Fibroblast of skin of back (primary cell): ENCODE measurements at regions not wholly inside any gene's neighbourhood (a gene's known extent, or its start where the extent isn't known, plus 50 kb on each side); places are given as distances from the start of the nearest gene placed in this dataset.
A peak's percentile ranks its signal among the peaks of the same experiment; 100 is the strongest.
"Not testable (repeated sequence)": the region's sequence is repeated elsewhere in the genome, so short reads cannot be mapped to it uniquely, and the experiment has no call there.

Experiments
- DNase-seq: peaks from one replicate; pipeline ENCODE4 v3.0.0-alpha.2; 2013

DNA sequence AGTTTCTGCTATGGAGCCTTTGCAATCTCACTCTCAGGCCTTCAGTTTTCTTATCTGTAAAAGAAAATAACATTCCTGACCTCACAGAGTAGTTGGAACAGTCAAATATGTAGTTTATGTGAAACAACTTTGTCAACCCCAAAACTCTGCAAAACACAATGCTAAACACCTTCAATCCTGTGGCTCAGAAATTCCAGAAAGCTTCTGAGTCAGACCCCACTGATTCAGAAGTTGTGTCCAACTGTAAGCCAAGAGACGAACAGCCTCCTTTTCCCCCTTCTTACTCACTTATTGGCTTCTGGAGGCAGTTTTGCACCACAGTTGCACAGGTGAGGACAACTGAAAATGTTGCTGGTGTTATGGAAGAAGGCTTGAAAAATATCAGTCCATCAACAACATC lies 52.9 kb downstream of the TMSB4Y start:
- DNase-seq, result no peak

DNA sequence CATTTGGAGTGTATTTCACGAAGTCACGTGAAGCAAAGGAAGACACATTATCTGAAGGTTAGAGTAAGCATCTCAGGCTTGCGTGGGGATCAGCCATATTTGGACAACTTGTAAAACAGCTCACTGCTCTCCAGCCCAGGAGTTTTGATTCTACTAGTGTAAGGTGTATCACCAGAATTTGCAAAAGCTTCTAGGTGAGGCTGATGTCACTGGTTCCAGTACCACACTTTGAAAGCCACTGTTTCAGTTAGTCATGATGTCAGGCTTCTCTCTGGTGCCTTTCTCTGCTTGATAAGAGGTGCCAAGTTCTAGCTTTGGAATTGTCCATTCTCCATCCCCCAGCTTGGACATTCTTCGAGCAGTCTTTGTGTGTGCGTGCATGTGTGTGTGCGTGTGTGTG lies 62.3 kb downstream of the TMSB4Y start:
- no peak for DNase-seq

DNA sequence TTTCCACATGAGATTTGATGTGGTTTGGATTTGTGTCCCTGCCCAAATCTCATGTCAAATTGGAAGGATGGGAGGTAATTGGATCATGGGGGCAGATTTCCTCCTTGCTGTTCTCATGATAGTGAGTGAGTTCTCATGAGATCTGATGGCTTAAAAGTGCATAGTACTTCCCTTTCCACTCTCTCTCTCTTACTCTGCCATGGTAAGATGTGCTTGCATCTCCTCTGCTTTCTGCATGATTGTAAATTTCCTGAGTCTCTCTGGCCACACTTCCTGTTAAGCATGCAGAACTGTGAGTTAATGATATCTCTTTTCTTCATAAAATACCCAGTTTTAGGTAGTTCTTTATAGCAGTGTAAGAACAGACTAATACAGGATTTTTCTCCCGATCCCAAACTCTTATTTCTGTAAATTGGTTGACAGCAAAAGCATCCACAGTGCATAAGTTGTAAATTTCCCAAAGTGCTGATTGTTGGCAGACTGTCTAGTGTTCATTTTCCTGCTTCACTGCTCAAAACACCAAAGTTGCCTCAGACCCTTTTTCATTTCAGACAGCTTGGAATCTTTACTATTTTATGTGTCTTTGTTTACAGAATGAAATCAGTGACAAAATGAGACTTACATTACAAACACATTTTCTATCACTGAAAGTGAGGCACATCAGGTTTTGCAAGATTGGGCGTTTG lies 86.6 kb downstream of the TMSB4Y start:
- no peak for DNase-seq

DNA sequence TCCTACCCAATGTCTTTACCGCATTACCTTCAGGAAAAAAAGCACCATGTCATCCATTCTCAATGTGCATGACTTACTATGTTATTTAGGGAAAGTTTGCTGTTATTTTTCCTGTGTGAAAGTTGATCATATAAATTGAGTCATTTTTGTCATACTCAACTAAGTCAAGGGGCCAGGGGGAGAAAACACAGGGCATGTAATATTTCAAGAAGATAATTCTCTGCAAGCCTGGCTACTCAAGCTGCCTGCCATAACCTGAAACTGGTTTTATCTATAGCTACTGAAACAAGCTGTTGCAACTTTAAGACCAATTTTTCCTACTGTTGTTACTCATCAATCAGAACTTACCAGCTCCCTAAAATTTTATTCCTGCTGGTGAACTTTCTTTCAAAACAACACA lies 91.4 kb downstream of the TMSB4Y start:
- no peak for DNase-seq

DNA sequence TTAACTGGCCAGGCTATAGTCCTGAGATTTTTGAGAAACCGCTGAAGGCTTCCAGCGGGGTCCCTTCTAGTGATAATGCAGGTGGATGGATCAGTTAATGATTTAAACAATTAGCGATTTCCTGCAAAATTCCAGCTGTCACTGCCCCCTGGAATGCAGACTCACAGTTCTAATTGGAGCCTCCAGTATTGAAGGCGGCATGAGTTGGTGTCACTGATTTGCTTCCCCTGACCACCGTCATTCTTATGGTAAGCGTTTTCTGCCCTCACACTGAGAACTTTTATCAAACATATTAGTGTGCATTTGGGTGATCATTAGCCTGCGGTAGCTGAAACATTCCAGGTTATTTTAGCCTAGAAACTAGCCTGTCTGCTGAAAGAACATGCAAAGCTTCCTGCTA lies 99.1 kb downstream of the TMSB4Y start:
- no peak for DNase-seq

DNA sequence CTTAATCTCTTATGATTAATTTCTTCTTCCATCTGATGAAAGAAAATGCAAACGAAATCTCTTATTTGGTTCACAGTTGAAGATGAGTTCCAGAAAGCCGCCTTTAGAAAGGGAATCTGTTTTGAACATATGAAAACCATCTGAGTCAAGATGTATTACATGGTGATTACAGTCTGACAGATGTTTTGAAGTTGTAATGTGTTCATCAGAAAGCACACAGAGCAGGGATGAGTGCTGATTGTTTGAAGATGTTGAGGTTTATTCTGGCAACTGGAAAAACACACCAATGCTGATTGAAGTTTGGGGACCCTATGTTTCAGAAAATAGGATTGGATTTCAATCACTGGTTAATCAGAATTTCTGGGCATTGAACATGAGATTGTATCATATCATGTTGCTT lies 99.7 kb downstream of the TMSB4Y start:
- no peak for DNase-seq

DNA sequence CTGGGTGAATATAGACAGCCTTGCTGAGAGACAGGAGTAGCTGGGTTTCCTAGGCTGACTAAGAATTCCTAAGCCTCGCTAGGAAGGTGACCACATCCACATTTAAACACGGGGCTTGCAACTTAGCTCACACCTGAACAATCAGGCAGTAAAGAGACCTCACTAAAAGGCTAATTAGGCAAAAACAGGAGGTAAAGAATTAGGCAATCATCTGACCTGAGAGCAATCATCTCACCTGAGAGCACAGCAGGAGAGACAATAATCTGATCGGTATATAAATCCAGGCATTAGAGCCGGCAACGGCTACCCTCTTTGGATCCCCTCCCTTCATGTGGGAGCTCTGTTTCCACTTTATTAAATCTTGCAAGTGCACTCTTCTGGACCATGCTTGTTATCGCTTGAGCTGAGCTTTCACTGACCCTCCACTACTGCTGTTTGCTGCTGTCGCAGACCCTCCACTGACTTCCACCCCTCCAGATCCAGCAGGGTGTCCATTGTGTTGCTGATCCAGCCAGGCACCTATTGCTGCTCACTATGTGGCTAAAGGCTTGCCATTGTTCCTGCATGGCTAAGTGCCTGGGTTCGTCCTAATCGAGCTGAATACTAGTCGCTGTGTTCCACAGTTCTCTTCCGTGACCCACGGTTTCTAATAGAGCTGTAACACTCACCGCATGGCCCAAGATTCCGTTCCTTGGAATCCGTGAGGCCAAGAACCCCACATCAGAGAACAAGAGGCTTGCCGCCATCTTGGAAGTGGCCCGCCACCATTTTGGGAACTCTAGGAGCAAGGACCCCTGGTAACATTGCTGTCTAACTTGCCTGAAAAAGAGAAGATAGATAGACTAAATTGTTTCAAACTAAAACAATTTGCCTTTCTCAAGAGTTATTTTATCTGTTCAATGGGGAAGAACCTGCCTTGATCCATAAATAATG lies 100.7 kb downstream of the TMSB4Y start:
- DNase-seq, result no peak

DNA sequence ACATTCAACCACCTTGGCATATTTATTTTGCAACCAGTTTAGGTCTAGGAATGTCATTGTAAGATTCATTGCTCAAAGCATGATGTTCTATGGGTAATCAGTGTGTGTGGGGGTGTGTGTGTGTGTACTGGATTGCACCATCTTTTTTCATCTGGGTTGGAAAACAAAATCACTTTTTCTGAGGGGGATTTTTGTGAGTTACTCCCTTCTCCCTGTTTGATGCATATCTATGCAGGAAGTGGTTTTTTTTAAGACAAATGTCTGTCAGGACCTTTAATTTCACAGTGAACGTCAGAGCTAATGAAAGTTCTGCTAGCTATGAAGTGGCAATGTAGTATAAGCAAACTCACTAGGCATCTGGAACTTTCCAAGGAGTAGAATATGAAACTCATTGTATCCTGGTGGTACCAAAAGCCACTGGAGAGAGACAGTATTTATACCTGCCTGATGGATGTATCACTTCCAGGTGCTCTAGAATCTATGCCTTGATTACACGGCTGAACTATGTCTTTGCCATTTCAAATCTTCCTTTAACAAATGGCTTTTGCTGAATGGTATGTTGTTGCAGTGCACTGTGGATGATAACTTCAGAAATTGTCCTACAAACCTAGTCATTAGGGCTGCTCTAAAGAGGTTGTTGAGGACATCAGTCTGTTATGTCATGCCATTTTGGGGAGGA lies 101.5 kb downstream of the TMSB4Y start:
- DNase-seq, result no peak

DNA sequence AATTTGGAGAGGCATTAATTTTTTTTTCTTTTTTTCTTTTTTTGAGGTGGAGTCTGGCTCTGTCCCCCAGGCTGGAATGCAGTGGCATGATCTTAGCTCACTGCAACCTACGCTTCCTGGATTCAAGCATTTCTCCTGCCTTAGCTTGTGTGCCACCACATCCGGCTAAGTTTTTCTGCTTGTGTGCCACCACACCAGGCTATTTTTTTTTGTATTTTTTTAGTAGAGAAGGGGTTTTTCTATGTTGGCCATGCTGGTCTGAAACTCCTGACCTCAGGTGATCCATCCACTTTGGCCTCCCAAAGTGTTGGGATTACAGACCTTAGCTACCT lies 102.0 kb downstream of the TMSB4Y start:
- DNase-seq, result no peak

DNA sequence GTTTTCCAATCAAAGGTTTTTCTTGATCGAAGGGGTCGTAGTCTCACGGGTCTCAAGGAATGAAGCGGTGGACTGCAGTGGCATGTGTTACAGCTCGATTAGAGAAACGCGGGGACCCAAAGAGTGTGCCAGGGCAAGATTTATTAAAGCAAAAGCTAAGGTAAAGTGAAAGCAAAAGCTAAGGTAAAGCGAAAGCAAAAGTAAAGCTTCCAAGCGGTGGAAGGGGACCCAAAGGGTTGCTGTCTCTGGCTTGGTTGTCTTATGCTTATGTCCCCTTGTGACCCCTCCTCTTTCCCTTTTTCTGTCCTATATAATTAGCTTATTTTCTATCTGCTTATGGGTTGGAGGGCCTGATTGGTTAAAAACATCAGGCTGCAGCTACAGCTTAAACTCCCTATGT lies 126.4 kb downstream of the TMSB4Y start:
- no peak for DNase-seq

DNA sequence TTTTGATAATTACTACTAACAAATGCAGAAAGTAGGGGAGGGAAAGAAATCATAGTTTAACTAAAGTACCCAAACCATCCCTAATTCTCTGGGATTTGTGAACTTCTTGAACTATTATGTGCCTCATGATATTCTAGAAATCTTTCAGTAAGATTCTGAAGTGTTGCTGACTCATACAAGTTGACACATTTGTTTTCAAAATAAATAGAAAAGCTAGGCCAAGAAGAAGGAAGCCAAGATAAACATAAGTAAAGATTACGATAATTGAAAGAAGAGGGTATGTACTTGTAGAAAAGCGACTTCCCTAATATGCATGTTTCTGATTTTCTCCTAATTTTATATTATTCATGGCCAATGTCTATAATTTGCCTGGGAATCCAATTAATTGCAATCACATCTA lies 140.7 kb downstream of the TMSB4Y start:
- DNase-seq, result peak; percentile 0

DNA sequence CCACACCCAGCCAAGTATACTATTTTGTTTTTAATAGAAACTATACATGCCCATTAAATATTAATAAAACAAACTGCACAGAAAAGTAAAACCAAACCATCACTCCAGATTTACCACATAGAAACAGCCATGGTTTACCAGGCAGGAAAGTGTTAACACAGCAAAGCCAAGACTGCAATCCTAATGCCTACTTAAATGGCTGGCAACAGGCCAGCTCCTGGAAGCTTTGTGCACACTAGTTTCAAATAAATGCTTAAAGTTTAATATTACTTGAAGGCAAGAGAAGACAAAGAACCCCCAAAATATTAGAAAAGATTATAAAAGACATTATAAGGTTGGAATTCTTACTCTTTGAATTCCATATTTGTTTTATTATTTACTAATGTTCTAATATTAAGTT lies 141.0 kb downstream of the VCY start:
- no peak for DNase-seq

DNA sequence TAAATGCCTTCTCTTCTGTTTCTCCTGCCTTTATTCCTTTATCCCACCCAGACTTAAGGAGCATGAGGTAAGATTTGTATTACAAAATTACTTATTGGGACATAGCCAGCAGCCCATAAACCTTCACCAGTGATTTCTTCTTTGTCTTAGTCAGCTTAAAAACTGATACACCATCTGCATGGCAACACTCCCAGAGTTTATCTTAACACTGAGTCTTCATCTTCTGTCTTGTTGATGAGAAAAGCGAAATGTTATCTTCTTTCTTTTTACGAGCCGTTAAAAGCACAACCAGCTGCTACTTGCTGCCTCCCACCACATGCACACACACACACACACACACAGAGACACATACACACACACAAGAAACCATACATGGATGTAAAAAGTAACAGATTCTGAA lies 116.7 kb downstream of the VCY start:
- no peak for DNase-seq

DNA sequence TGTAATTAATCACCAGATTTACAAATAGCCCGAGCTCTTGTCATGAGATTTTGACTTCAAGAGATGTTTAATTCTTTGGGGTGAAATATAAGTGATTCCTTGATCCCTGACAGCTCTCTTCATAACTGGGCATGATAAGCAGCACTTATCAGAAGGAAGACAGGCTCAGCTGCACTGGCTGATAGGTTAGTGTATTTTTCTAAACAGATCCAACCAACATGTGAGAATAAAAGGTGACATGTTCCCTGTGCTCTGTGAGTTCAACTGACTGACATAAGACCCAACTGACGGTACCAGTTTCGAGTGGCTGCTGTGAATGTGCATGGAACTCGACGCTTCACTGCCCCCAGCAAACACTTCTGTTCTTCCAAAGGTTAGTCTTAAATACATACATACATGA lies 114.8 kb downstream of the VCY start:
- no peak for DNase-seq

DNA sequence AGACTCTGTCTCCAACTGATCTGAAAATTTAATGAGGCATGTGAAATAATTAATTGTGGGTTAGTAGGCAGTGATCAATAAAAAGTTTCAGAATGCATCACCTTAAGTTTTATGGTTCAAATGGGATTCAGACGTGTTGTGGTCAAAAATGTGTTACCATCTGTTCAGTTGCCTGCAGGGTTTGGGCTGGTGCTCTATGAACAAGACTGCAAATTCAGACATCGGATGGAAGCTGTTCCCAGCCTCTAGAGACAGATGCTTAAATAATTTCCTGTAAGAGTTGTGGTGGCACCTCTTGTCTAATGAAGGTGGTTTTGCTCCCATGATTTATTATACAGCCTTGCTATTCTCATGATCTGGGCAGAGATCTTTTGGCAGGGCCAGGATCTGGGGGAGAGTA lies 113.6 kb downstream of the VCY start:
- DNase-seq, result no peak

DNA sequence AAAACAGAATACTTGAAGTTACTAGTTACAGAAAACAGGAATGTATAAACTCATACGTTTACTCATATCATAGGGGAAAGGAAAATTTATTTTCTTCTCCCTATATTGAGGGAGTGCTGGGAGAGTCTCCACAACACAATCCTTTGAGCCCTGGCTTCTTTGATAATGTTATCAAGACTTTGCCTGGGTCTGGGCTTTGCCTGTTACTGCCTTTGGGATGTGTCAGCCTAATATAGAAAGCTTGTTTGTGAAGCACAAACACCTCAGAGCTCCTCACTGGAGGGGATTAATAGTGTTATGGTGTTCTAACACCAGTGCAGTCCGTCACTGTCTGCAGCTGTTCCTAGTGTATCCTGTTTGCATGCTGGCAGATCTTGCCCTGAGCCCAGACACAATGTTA lies 107.8 kb downstream of the VCY start:
- DNase-seq, result no peak

DNA sequence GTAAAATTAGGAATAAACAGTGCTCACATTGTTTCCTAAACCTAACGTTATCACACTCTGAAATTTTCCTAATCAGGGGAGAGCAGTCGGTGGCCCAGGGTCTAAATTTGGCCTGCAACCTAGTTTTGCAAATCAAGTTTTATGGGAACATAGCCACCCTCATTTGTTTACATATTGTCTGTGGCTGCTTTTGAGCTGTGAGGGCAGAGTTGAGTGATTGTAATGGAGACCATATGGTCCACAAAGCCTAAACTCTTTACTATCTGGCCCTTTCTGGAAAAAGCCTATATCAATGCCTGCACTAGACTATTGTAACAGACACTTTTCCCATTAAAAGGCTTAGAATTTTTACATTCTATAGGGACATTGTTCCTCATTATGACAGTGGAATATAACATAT lies 105.2 kb downstream of the VCY start:
- no peak for DNase-seq

DNA sequence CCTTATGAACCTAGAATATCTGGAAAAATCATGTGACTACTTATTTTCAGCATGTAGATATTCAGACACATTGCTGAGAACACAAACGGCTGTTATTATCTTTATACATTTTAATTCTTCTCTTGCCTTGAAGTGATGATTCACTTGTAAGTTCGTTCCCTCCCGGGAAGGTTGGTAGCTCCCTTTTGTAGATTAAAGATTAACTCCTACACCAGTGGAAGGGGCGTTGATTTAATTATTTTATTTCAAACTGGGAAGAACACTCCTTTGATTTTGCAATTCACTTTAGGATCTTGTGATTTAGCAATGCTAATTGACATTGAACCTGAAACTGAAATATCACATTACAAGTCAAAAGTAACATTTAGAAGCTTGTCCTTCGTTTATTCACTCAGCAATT lies 103.4 kb downstream of the VCY start:
- no peak for DNase-seq

DNA sequence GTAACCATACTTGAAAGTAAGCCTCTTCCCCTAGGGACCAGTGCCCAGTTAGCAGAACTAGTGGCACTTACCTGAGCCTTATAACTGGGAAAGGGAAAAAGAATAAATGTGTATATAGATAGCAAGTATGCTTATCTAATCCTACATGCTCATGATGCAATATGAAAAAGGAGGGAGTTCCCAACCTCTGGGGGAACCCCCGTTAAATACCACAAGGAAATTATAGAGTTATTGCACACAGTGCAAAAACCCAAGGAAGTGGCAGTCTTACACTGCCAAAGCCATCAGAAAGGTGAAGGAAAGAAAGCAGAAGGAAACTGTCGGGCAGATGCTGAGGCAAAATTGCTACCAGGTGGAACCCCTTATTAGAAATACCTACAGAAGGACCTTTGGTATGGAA lies 92.2 kb downstream of the VCY start:
- not testable (repeated sequence) for DNase-seq

DNA sequence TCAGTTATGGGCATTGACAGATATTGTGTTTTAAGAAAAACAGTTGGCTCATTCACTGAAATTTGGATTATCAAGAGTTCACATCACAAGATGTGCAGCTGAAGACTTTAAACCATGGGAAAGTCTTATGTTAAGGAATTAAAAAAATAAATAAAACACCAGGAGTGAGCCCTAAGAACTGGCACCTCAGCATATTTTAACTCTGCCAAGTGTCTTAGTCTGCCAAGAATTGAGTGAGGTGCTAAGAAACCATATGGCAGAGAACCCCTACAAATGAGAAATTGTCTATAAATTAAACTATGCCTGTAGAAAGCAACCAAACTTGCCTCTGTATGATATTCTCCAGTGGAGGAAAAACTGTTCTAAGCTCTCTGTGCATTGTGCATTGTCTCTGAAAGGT lies 78.5 kb downstream of the VCY start:
- DNase-seq, result no peak

DNA sequence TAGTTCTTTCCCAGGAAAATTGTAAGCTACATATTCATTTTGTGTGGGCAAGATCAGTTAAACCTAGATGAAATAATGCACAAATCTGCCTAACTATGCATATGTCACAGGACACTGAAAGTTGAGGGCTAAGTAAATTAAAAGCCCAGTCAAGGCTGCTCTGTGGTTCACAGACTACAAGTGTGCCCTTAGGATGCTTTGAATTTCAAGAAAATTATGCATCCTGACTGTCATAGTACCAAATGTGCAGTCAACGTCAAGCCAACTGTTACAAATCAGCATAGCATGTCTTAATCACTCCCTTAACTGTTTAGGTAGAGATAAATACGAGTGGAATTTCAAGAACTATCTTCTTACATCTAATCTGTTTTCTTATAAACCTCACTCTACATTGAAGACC lies 55.8 kb downstream of the VCY start:
- not testable (repeated sequence) for DNase-seq
